Parathyroid adenoma (tissue), 2 donors: ENCODE measurements at regions not wholly inside any gene's neighbourhood (a gene's known extent, or its start where the extent isn't known, plus 50 kb on each side); places are given as distances from the start of the nearest gene placed in this dataset.

ENCODE experiments used
- H2AFZ ChIP-seq: fragments of 300-600 bp; sonication (generic); one replicate; pipeline ENCODE4 v1.7.0; 2017; ENCODE audit warnings: antibody characterized with exemption, mild to moderate bottlenecking
- H3K27ac ChIP-seq: fragments of 300-600 bp; sonication (generic); one replicate; pipeline ENCODE4 v1.7.0; 2017
- H3K27me3 ChIP-seq: fragments of 300-600 bp; sonication (generic); one replicate; pipeline ENCODE4 v1.7.0; 2017; ENCODE audit warnings: low read length; ENCODE audit not compliant: control insufficient read depth, insufficient read depth
- H3K36me3 ChIP-seq: fragments of 300-600 bp; sonication (generic); one replicate; pipeline ENCODE4 v1.7.0; 2017; ENCODE audit warnings: low read length; ENCODE audit not compliant: control insufficient read depth, insufficient read depth
- H3K4me1 ChIP-seq: fragments of 300-600 bp; sonication (generic); one replicate; pipeline ENCODE4 v1.7.0; 2017; ENCODE audit warnings: control low read depth
- H3K4me2 ChIP-seq: fragments of 300-600 bp; sonication (generic); one replicate; pipeline ENCODE4 v1.7.0; 2017; ENCODE audit warnings: low read length
- H3K4me3 ChIP-seq: fragments of 300-600 bp; sonication (generic); one replicate; pipeline ENCODE4 v1.7.0; 2017; ENCODE audit warnings: low read depth, low read length
- H3K79me2 ChIP-seq: fragments of 300-600 bp; sonication (generic); one replicate; pipeline ENCODE4 v1.7.0; 2017; ENCODE audit warnings: control low read depth
- H3K9ac ChIP-seq: fragments of 300-600 bp; sonication (generic); one replicate; pipeline ENCODE4 v1.7.0; 2017; ENCODE audit warnings: mild to moderate bottlenecking
- H3K9me3 ChIP-seq: fragments of 300-600 bp; sonication (generic); one replicate; pipeline ENCODE4 v1.7.0; 2017; ENCODE audit warnings: low read length; ENCODE audit not compliant: control insufficient read depth
- CTCF ChIP-seq: fragments of 300-600 bp; sonication (generic); IDR thresholded peaks from one replicate; pipeline ENCODE4 v1.7.0; 2017; ENCODE audit warnings: antibody characterized with exemption, mild to moderate bottlenecking
- donor health status: primary hyperparathyroidism.

DNA sequence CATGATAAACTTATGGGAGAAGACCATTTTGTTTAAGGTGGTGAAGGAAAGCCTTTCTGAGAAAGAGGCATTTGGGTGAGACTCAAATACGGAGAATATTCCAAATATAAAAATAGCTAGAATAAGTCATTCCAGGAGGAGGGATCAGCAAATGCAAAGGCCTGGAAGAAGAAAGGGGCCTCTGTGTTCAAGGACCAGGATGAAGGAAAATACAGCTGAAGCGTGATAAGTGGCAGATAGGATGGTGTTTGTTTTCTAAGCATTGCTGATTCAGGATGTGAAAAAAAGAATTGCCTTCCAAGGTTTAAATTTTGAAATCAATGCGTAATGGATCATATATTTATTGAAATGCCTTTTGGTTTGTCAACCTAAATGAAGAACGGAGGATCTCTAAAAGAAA is 59.4 kb upstream of the CAST start:
- Histone ChIP-seq H3K4me1 (no peaks in the 10 kb centered on the region), H3K36me3 (no peaks in the 10 kb centered on the region), H2AFZ (no peak overlapping the region), H3K4me2 (no peak overlapping the region), H3K79me2 (no peaks in the 10 kb centered on the region), H3K9ac (no peak overlapping the region), H3K27ac (no peak overlapping the region), H3K4me3 (no peak overlapping the region), H3K27me3 (no peaks in the 10 kb centered on the region), H3K9me3 (no peaks in the 10 kb centered on the region)
- TF ChIP-seq CTCF, result no peak

DNA sequence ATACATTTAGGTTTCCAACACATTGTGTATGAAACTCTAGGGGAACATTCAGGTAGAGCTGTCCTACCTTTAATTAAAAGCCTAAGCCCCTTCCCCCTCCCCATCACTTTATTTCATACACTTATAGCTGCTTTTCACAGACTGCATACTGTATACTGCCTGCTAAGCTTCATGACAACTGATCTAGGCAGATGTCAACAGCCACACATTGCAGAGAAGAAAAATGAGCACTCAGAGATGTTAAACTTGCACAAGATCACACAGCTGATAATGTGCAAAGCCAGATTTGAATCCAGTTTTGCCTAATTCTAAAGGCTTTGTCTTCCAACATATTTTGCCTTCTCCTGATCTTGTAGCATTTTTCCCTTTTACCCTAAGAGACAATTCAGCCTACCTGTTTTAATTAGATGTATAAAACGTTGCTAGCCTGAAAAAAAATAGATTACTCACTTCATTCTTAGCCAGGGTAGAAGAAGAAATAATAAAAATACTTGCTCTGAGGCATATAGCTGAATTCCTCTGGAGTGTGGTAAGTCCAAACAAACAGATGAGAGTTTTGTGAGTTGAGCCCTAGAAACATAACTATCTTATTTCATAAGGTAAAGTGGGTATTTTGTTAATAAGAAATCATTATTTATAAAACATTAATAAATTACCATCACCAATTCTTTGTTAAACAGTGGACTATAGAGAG is 56.9 kb upstream of the CAST start:
- no peak overlapping the region for H3K4me2 ChIP-seq
- no peak overlapping the region for H3K4me3 ChIP-seq
- TF ChIP-seq CTCF, result no peak
- H3K27me3 ChIP-seq, result no peaks in the 10 kb centered on the region
- no peaks in the 10 kb centered on the region for H3K79me2 ChIP-seq
- H2AFZ ChIP-seq, result no peak overlapping the region
- H3K4me1 ChIP-seq, result no peaks in the 10 kb centered on the region
- no peak overlapping the region for H3K9ac ChIP-seq
- H3K9me3 ChIP-seq, result no peaks in the 10 kb centered on the region
- H3K36me3 ChIP-seq, result no peaks in the 10 kb centered on the region
- H3K27ac ChIP-seq, result no peak overlapping the region

- H3K9ac ChIP-seq, result no peak overlapping the region
- H2AFZ ChIP-seq, result no peak overlapping the region
- H3K9me3 ChIP-seq, result no peaks in the 10 kb centered on the region
- no peak overlapping the region for H3K27ac ChIP-seq
- no peak overlapping the region for H3K4me2 ChIP-seq
- TF ChIP-seq CTCF, result no peak
- H3K4me3 ChIP-seq, result no peak overlapping the region
- H3K79me2 ChIP-seq, result no peaks in the 10 kb centered on the region
- no peaks in the 10 kb centered on the region for H3K27me3 ChIP-seq
- no peaks in the 10 kb centered on the region for H3K4me1 ChIP-seq
- no peaks in the 10 kb centered on the region for H3K36me3 ChIP-seq
Measured at GRCh38 chr5:96609369-96609768, 52.8 kb upstream of the CAST start.

DNA sequence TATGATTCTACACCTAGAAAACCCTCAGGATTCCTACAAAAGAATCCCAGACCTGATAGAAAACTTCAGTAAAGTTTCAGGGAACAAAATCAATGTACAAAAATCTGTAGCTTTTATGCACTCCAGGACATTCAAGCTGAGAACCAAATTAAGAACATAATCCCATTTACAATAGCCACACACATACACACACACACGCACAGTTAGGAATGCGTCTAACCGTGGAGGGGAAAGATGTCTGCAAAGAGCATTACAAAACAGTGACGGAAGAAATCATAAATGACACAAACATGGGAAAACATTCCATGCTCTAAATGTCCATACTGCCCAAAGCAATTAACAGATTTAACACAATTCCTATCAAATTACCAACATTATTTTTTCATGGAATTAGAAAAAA is 51.4 kb upstream of the CAST start:
- no peaks in the 10 kb centered on the region for H3K9me3 ChIP-seq
- no peak for TF ChIP-seq CTCF
- no peaks in the 10 kb centered on the region for H3K36me3 ChIP-seq
- no peaks in the 10 kb centered on the region for H3K4me1 ChIP-seq
- H3K9ac ChIP-seq, result no peak overlapping the region
- H3K27ac ChIP-seq, result no peak overlapping the region
- H3K4me2 ChIP-seq, result no peak overlapping the region
- H2AFZ ChIP-seq, result no peak overlapping the region
- no peak overlapping the region for H3K4me3 ChIP-seq
- H3K27me3 ChIP-seq, result no peaks in the 10 kb centered on the region
- H3K79me2 ChIP-seq, result no peaks in the 10 kb centered on the region

- Histone ChIP-seq H3K4me3 (no peak overlapping the region), H3K4me1 (no peaks in the 10 kb centered on the region), H3K27ac (no peak overlapping the region), H3K9ac (no peak overlapping the region), H3K79me2 (no peaks in the 10 kb centered on the region), H3K27me3 (no peaks in the 10 kb centered on the region), H3K36me3 (no peaks in the 10 kb centered on the region), H3K9me3 (no peaks in the 10 kb centered on the region), H3K4me2 (no peak overlapping the region), H2AFZ (no peak overlapping the region)
- TF ChIP-seq CTCF, result no peak
Measured at GRCh38 chr5:96611946-96612345, 50.2 kb upstream of the CAST start.
